ENCODE measurements at regions not wholly inside any gene's neighbourhood (a gene's known extent, or its start where the extent isn't known, plus 50 kb on each side); places are given as distances from the start of the nearest gene placed in this dataset.
"Not testable (repeated sequence)": the region's sequence is repeated elsewhere in the genome, so short reads cannot be mapped to it uniquely, and the experiment has no call there.

GRCh38 chr9:108393481-108394001 lies 462.2 kb downstream of the ACTL7B start:
- not testable (repeated sequence) for DNase-seq

DNA sequence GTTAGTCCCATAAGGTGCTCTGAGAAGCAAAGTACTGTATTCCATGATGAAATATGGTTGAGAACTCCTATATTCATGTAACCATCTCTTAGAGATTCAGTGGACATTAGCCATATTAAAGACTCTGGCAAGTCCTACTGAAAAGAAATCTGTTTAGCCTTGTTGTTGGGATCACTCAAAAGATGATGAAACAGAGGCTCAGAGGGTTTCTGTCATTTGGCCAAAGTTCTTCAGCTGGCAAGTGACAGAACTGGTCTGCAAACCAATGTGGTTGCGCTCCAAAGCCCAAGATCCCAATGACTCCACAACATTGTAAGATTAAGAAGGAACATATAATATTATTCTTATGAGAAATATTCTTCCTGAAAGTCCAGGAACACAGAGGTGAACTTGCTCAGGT lies 462.9 kb downstream of the ACTL7B start:
- DNase-seq: no peak

DNA sequence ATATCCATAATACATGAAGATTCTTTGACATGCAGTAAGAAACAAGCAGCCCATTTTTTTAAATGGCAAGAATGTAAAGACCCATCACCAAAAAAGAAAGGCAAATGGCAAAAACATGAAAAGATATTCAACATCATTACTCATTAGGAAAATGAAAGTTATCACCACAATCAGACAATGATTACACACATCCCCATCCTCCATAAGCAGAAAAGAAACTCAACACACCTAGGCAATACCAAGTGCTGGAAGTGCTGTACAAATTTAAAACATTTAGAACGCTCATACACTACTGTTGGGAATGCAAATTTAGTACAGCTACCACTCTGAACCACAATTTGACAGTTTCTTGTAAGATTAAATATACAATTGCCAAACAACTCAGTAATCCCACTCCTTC lies 466.7 kb downstream of the ACTL7B start:
- DNase-seq: no peak

DNA sequence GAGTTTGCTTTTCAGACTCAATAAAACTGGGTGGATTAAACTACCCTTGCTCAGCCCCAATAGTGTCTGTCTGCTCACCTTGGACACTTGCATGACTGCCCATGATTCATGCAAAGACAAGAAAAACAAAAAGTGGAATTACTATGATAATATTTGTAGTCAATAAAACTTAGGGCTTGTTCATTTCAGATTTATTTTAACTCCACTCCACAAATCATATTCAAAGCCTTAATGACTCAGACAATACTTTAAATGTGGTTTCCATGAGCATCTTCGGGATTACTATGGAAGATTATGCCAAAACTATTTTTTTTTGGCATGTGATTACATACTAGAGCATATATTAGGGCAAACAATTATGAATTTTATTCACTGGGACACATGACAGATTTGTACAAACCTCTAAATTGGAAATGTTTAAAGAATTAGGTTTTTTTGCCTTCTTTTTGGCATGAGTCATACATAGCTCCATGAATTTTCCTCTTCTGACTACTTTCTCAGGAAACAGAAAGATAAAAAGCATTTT lies 468.9 kb downstream of the ACTL7B start:
- no peak for DNase-seq

DNA sequence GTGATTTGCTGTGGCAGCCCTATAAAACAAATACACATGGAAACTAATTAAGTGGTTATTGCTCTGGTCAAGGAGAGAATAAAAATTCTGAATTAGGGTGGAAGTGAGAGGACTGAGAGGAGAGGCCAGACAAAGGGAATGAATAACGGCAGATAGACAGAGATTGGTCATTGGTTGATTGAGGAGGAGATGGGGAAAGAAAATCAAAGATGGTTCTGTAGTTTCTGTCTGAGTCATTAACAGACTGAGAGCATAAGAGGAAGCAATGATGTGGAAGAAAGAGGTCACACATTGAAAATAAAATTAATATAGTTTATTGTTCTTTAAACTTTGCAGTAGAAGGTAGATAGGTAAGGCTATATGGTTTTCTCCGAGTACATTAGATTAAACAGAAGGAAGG lies 469.8 kb downstream of the ACTL7B start:
- DNase-seq: no peak

DNA sequence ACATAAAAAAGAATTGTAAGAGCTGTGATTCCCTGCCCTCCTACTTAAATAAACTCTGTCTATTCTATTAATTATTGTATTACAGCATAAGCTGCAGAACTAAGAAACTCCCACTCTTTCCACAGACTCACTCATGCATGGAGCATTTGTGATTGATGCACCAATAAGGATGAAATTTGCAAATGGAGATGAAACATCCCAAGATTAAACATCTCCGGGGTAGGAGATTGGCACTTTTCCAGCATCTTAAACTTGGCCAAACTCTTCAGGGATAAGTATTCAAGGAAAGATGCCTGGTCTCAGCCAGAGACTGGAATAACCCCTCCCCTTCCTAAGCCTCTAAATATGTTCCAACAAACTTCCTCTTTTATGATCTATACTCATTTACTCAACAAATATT lies 472.0 kb downstream of the ACTL7B start:
- no peak for DNase-seq

DNA sequence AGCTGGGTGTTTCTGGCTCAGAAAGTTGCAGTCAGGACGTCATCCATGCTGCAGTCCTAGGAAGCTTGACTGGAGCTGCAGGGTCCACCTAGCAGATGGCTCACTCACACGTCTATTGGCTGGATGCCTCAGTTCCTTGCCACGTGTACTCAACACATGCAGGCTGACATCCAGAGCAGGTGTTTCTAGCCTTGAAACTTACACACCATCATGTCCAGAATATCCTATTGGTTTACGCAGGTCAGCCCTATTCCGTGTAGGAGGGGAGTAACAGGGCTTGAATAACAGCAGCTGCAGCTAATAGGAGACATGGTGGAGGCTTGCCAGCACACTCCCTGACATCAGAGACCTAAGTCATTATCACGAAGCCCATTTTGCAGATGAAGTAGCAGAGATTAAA lies 473.5 kb downstream of the ACTL7B start:
- DNase-seq: peak; percentile 29

GRCh38 chr9:108377881-108378280 lies 477.9 kb downstream of the ACTL7B start:
- DNase-seq: no peak

- DNase-seq: no peak
Observed at GRCh38 chr9:108377382-108377781, 478.4 kb downstream of the ACTL7B start.

- DNase-seq: no peak
Observed at GRCh38 chr9:108376140-108376539, 479.6 kb downstream of the ACTL7B start.

DNA sequence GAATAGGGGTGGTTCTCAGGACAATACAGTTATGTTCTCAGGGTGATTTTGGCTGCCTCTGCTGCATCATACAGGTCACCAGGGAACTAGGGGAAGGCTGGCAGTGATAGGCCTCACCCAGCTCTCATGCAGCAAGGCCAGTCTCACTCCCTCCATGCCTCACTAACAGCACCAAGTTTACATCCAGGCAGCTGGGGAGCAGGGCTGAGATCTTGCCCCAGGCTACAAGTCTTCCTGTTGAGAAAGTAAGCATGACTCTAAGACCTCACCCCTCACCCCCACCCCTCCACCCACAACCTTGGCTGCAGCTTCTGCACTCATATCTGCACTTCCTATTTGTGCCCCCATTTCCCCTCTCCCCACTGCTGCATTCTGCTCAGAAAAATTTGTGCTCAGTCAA lies 481.2 kb downstream of the ACTL7B start:
- DNase-seq: no peak

- no peak for DNase-seq
Observed at GRCh38 chr9:108367188-108367587, 488.6 kb downstream of the ACTL7B start.

- DNase-seq: peak; percentile 42
Observed at GRCh38 chr9:108363311-108363710, 492.5 kb downstream of the ACTL7B start.

DNA sequence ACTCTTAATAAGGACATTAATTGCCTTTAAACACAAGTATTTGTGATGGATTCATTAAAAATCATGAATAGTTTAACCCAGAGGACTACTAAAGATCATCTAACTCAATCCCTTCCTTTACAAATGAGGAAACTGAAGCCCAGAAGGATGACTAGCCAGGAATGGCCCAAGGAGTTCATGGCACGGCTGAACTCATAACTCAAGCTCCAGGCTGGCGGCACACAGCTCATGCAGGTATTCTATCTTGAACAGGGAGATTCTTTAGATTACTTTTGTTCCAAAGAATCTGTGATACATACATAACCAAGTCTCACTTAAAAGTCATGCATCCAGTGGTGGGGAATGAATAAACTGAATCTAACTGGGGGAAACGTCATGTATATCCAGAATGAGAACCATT lies 495.5 kb downstream of the ACTL7B start:
- no peak for DNase-seq

DNA sequence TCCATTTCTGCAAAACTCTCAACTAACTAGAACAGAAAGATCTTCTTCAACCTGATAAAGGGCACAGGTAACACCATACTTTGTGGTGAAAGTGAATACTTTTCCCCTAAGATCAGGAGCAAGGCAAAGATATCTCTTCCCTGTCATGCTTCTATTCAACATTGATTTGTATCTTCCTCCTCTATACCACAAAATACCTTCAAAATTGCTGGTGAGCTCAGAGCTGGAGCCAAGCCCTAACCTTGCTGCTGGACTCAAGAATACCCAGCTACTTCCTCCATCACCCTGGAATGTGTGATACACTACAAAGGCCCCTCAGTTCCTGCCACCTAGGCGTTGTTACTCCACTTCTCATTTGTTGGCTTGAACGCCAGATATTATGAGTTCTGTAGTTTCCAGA lies 499.0 kb downstream of the ACTL7B start:
- no peak for DNase-seq

DNA sequence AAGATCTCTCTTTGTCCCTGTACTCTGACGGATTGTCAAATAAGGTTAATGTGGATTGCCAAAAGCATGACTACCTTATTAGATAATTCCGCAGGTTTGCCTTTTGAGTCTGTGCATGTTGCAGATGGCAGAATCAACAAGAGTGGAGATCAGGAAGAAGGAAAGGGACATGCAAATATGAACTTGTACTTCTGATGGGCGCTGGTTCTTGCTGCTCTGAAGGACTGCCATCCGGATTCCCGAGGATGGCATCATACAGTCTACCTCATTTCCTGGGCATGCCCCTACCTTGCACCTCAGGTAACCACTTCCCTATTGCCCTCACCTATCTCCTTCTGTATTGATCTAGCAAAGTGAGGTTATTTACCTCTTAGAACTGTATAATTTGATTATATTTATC lies 504.2 kb downstream of the ACTL7B start:
- DNase-seq: no peak

GRCh38 chr9:108347463-108348188 lies 508.2 kb downstream of the ACTL7B start:
- no peak for DNase-seq

DNA sequence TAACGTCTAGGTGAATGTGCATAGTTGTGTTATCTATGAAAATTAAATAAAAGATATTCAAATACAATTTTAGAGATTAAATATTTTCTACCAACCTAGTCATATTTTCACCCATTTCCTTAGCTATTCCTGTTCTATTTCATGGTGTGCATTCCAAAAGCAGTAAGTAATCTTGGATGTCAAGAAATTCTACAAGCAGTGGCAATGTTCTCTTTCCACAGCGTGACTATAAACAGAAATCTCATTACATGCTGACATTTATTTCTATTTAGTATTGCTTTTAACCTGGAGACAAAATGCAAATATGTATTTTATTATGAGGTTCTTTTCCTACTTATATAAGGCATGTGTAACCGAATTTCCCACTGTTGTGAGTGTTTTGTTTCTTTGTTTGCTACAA lies 510.0 kb downstream of the ACTL7B start:
- DNase-seq: no peak

GRCh38 chr9:108339251-108339650 lies 516.5 kb downstream of the ACTL7B start:
- DNase-seq: no peak

DNA sequence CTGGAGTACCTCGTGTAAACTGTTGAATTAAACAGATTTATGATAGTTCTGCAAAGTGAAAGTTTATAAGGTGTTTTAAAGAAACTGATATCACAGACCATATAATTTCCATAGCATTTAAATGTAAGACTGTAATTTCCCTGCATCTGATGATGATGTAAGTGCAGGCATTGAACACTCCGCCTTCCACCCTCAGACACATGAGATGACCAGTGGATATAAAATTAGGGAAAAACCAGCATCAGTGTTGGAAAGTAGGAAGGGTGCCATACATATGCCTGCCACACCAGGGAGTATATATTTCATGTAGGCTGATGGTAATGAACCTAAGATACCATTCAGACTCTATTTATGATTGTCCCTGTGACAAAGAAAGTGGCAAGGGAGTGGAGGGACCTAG lies 519.2 kb downstream of the ACTL7B start:
- no peak for DNase-seq

DNA sequence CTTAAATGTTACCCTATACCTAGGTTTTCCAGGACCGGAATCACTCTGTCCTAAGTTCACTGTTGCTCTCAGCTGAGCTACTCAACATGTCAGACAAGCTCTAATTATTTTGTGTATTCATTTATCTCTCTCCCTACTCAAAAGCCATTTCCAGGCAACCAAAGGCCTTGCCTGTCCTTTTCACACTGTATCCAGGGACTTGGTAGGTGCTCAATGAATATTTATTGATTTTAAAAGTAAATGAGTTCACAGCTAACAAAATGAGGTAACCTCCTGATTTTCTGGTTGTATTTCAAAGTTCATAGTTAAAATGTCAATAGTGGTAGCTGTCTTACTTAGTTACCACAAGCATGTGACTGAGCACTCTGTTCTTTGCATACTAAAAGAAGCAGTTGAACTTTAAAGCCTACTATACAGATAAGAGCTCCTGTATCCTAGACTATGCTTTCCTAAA lies 522.2 kb downstream of the ACTL7B start:
- no peak for DNase-seq

DNA sequence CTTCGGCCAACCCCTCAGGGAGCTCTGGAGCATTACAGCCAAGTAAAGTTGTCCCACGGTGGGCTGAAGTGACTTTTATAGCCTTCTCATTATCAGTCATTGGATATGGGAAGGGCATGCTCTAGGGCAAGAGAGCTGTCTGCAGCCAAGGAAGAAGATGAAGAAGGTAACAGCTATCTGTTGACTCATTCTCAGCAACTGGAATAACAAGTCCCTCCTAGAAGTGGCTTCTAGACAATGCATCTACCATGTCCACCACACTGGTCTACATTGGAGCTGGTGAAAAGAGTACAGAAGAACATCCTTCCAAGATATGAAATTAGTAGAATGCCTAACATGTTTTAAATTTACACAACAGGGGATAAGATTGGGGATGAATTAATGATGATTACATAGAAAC lies 524.2 kb downstream of the ACTL7B start:
- no peak for DNase-seq

DNA sequence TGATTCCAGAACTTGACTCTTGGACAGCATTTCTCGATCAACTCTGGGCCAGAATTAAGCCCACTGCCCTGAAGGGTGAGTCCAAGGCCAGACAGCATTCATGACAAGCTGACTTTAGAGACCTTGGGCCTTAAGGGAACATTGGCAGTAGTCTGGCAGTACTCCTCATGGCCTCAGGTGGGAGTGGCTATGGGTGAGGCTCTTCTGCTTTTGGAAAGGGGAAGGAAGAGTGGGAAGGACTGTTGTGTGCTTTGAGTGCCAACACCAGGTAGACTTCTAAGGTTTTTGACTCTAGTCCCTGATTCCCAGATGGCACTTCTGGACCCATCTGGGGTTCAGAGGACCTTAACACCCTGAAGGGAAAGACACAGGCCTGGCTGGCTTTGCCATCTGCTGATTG lies 530.4 kb downstream of the ACTL7B start:
- DNase-seq: no peak

GRCh38 chr9:108323615-108324014 lies 532.2 kb downstream of the ACTL7B start:
- no peak for DNase-seq
